ENCODE measurements at regions not wholly inside any gene's neighbourhood (a gene's known extent, or its start where the extent isn't known, plus 50 kb on each side); places are given as distances from the start of the nearest gene placed in this dataset.

DNA sequence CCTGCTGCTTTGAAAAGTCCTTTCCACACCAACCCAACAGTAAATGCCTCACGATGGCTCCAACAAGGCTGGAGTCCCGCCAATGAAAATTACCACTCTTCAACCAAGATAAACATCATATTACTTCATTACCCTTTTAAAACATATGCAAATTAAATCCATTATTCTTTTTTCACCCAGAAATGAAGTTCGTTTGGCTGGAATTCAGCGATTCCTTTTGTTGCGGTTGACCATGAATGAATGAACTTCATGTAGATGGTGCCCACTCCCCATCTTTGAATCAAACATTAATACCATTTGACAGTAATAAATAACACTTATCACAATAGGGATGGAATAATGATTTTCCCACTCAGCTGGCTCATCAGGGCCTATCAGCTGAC lies 211.5 kb upstream of the TOX3 start:
- no peak for TF ChIP-seq EZH2phosphoT487 (IDR thresholded peaks at IDR 0.05; ENCODE audit: borderline replicate concordance)
- no peak for TF ChIP-seq CTCF (conservative IDR thresholded peaks at IDR 0.05; ENCODE audit: low read length)
- Histone ChIP-seq H3F3A (ENCODE audit: low read depth) (no peaks in the 10 kb centered on the region), H4K20me1 (ENCODE audit: insufficient read depth, low read length, poor library complexity, severe bottlenecking) (no peaks in the 10 kb centered on the region), H3K9ac (ENCODE audit: low read depth, low read length, poor library complexity, severe bottlenecking) (no peak overlapping the region), H3K9me2 (replicated peaks; ENCODE audit: low read depth, low read length) (no peaks in the 10 kb centered on the region), H3K4me2 (ENCODE audit: low read depth, low read length, poor library complexity, severe bottlenecking) (no peak overlapping the region), H2AFZ (ENCODE audit: low read length) (no peak overlapping the region), H3K36me3 (ENCODE audit: insufficient read depth, low read length) (no peaks in the 10 kb centered on the region), H3K9me3 (ENCODE audit: insufficient read depth, low read depth, low read length) (no peaks in the 10 kb centered on the region), H3K79me2 (ENCODE audit: insufficient read depth, low read length) (no peaks in the 10 kb centered on the region), H3K4me3 (ENCODE audit: low read length, poor library complexity, severe bottlenecking) (no peak overlapping the region), H3K4me1 (ENCODE audit: insufficient read depth, low read length, poor library complexity, severe bottlenecking) (no peaks in the 10 kb centered on the region), H3K27me3 (ENCODE audit: insufficient read depth, low read length, poor library complexity, severe bottlenecking) (no peaks in the 10 kb centered on the region)

- TF ChIP-seq CTCF (conservative IDR thresholded peaks at IDR 0.05; ENCODE audit: low read length) = no peak
- no peak for TF ChIP-seq EZH2phosphoT487 (IDR thresholded peaks at IDR 0.05; ENCODE audit: borderline replicate concordance)
- H3K9ac ChIP-seq (ENCODE audit: low read depth, low read length, poor library complexity, severe bottlenecking) = no peak overlapping the region
Measured at GRCh38 chr16:52757746-52758472, 211.0 kb upstream of the TOX3 start.

DNA sequence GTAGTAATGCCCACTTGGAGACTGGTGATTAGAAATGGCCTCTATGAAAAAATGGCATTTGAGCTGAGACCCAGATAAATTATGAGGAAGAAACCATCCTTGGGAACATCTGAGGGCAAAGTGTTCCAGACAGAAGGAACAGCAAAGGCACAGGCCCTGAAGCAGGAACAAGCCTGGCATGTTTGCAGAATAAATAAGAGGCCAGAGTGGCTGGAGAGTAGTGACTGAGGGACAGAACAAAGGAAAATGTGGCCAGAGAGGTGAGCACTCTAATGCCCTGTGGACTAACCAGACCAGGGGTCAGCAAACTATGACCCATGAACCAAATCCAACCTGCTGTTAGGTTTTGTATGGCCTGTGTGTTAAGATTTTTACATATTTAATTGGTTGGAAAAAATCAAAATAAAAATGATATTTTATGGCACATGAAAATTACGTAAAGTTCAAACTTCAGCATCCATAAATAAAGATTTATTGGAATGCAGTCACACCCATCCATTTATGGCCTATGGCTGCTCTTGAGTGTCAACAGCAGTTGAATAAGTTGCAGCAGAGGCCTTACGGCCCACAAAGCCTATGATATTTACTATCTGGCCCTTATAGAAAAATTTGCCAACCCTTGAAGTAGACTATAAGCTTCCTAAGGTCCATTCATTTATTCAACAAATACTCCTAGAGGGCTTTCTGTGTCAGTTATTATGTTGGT lies 210.0 kb upstream of the TOX3 start:
- Histone ChIP-seq H3K4me3 (ENCODE audit: low read length, poor library complexity, severe bottlenecking) (no peak overlapping the region), H3K9me3 (ENCODE audit: insufficient read depth, low read depth, low read length) (no peaks in the 10 kb centered on the region), H3K4me2 (ENCODE audit: low read depth, low read length, poor library complexity, severe bottlenecking) (no peak overlapping the region), H2AFZ (ENCODE audit: low read length) (no peak overlapping the region), H3F3A (ENCODE audit: low read depth) (no peaks in the 10 kb centered on the region), H3K4me1 (ENCODE audit: insufficient read depth, low read length, poor library complexity, severe bottlenecking) (no peaks in the 10 kb centered on the region), H3K79me2 (ENCODE audit: insufficient read depth, low read length) (no peaks in the 10 kb centered on the region), H3K9ac (ENCODE audit: low read depth, low read length, poor library complexity, severe bottlenecking) (no peak overlapping the region), H3K27me3 (ENCODE audit: insufficient read depth, low read length, poor library complexity, severe bottlenecking) (no peaks in the 10 kb centered on the region), H4K20me1 (ENCODE audit: insufficient read depth, low read length, poor library complexity, severe bottlenecking) (no peaks in the 10 kb centered on the region), H3K9me2 (replicated peaks; ENCODE audit: low read depth, low read length) (no peaks in the 10 kb centered on the region), H3K36me3 (ENCODE audit: insufficient read depth, low read length) (no peaks in the 10 kb centered on the region)
- TF ChIP-seq EZH2phosphoT487 (IDR thresholded peaks at IDR 0.05; ENCODE audit: borderline replicate concordance) = no peak
- no peak for TF ChIP-seq CTCF (conservative IDR thresholded peaks at IDR 0.05; ENCODE audit: low read length)

More at GRCh38 chr16:52757746-52758472, 211.0 kb upstream of the TOX3 start:
- no peaks in the 10 kb centered on the region for H3K4me1 ChIP-seq (ENCODE audit: insufficient read depth, low read length, poor library complexity, severe bottlenecking)
- no peak overlapping the region for H3K4me3 ChIP-seq (ENCODE audit: low read length, poor library complexity, severe bottlenecking)
- H3K79me2 ChIP-seq (ENCODE audit: insufficient read depth, low read length) = no peaks in the 10 kb centered on the region
- H3K4me2 ChIP-seq (ENCODE audit: low read depth, low read length, poor library complexity, severe bottlenecking) = no peak overlapping the region
- H3K27me3 ChIP-seq (ENCODE audit: insufficient read depth, low read length, poor library complexity, severe bottlenecking) = no peaks in the 10 kb centered on the region
- no peaks in the 10 kb centered on the region for H3K9me3 ChIP-seq (ENCODE audit: insufficient read depth, low read depth, low read length)
- no peak overlapping the region for H2AFZ ChIP-seq (ENCODE audit: low read length)
- H3K9me2 ChIP-seq (replicated peaks; ENCODE audit: low read depth, low read length) = no peaks in the 10 kb centered on the region
- H3F3A ChIP-seq (ENCODE audit: low read depth) = no peaks in the 10 kb centered on the region
- no peaks in the 10 kb centered on the region for H4K20me1 ChIP-seq (ENCODE audit: insufficient read depth, low read length, poor library complexity, severe bottlenecking)
- no peaks in the 10 kb centered on the region for H3K36me3 ChIP-seq (ENCODE audit: insufficient read depth, low read length)

Measured in Loucy (cell line).